Osteoblast (primary cell): ENCODE measurements at regions not wholly inside any gene's neighbourhood (a gene's known extent, or its start where the extent isn't known, plus 50 kb on each side); places are given as distances from the start of the nearest gene placed in this dataset.

Source experiments
- DNase-seq: peaks from one replicate; pipeline ENCODE4 v3.0.0; 2011; ENCODE audit warnings: low spot score, mixed read lengths; ENCODE audit not compliant: insufficient read length; ENCODE audit errors: missing footprints
- H2AFZ ChIP-seq: 2 replicates; pipeline ENCODE4 v1.6.0; 2011; ENCODE audit warnings: mild to moderate bottlenecking, low read length
- H3K27ac ChIP-seq: 2 replicates; pipeline ENCODE4 v1.5.1; 2011; ENCODE audit warnings: mild to moderate bottlenecking, low read depth, low read length, moderate library complexity
- H3K27me3 ChIP-seq: 2 replicates; pipeline ENCODE4 v1.6.0; 2012; ENCODE audit warnings: mild to moderate bottlenecking, control low read depth, inconsistent platforms, low read length, moderate library complexity; ENCODE audit not compliant: insufficient read depth
- H3K36me3 ChIP-seq: 2 replicates; pipeline ENCODE4 v1.5.1; 2011; ENCODE audit warnings: mild to moderate bottlenecking, low read length, control low read depth, moderate library complexity; ENCODE audit not compliant: insufficient read depth
- H3K4me1 ChIP-seq: 2 replicates; pipeline ENCODE4 v1.5.1; 2011; ENCODE audit warnings: mild to moderate bottlenecking, low read length, control low read depth, moderate library complexity; ENCODE audit not compliant: insufficient read depth
- H3K4me2 ChIP-seq: 2 replicates; pipeline ENCODE4 v1.6.0; 2011; ENCODE audit warnings: mild to moderate bottlenecking, low read length; ENCODE audit not compliant: insufficient read depth
- H3K4me3 ChIP-seq: fragments of 200-600 bp; sonication (generic); 3 replicates; pipeline ENCODE4 v1.5.1; 2012; ENCODE audit warnings: mild to moderate bottlenecking, low read length, inconsistent platforms; ENCODE audit not compliant: insufficient read depth
- H3K79me2 ChIP-seq: 2 replicates; pipeline ENCODE4 v1.6.0; 2012; ENCODE audit warnings: mild to moderate bottlenecking, low read length, control low read depth, inconsistent platforms; ENCODE audit not compliant: insufficient read depth
- H3K9me3 ChIP-seq: 2 replicates; pipeline ENCODE4 v1.5.1; 2011; ENCODE audit warnings: low read depth, low read length, control low read depth
- H4K20me1 ChIP-seq: 2 replicates; pipeline ENCODE4 v1.6.0; 2012; ENCODE audit warnings: mild to moderate bottlenecking, low read length, control low read depth; ENCODE audit not compliant: insufficient read depth
- CTCF ChIP-seq: IDR thresholded peaks from 2 replicates; pipeline ENCODE4 v1.5.1; 2011; ENCODE audit warnings: mild to moderate bottlenecking, low read depth, low read length, moderate library complexity; ENCODE audit errors: extremely low read depth

GRCh38 chr3:16084887-16085286 is 89.6 kb upstream of the GALNT15 start:
- Histone ChIP-seq H3K4me2 (no peak overlapping the region), H3K4me3 (no peak overlapping the region), H3K36me3 (no peaks in the 10 kb centered on the region), H4K20me1 (no peaks in the 10 kb centered on the region), H3K27ac (peak overlapping the region; percentile 2), H3K4me1 (peaks cover 30% of the 10 kb centered on the region), H3K27me3 (no peaks in the 10 kb centered on the region), H3K79me2 (no peaks in the 10 kb centered on the region), H3K9me3 (peaks cover 3% of the 10 kb centered on the region), H2AFZ (no peak overlapping the region)
- TF ChIP-seq CTCF = no peak
- DNase-seq = no peak

DNA sequence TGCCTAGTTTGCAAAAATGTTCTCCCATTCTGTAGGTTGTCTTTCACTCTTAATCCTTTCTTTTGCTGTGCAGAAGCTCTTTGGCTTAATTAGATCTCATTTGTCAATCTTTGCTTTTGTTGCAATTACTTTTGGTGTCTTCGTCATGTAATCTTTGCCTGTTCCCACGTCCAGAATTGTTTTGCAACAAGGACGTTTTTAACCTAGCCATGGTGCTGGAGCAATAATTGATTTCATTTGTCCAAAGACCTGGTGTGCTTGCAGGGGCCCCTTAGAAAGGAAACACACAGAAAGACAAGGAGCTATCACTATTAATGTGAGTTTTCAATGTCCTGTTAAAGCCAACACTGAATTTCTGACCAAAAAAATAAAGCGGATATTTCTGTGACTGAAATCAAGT is 89.1 kb upstream of the GALNT15 start:
- no peaks in the 10 kb centered on the region for H3K36me3 ChIP-seq
- DNase-seq = no peak
- TF ChIP-seq CTCF = no peak
- H3K79me2 ChIP-seq = no peaks in the 10 kb centered on the region
- H3K27ac ChIP-seq = peak overlapping the region; percentile 40
- H3K27me3 ChIP-seq = no peaks in the 10 kb centered on the region
- no peak overlapping the region for H3K4me2 ChIP-seq
- peaks cover 35% of the 10 kb centered on the region for H3K4me1 ChIP-seq
- peaks cover 3% of the 10 kb centered on the region for H3K9me3 ChIP-seq
- H4K20me1 ChIP-seq = no peaks in the 10 kb centered on the region
- H2AFZ ChIP-seq = no peak overlapping the region
- H3K4me3 ChIP-seq = no peak overlapping the region

DNA sequence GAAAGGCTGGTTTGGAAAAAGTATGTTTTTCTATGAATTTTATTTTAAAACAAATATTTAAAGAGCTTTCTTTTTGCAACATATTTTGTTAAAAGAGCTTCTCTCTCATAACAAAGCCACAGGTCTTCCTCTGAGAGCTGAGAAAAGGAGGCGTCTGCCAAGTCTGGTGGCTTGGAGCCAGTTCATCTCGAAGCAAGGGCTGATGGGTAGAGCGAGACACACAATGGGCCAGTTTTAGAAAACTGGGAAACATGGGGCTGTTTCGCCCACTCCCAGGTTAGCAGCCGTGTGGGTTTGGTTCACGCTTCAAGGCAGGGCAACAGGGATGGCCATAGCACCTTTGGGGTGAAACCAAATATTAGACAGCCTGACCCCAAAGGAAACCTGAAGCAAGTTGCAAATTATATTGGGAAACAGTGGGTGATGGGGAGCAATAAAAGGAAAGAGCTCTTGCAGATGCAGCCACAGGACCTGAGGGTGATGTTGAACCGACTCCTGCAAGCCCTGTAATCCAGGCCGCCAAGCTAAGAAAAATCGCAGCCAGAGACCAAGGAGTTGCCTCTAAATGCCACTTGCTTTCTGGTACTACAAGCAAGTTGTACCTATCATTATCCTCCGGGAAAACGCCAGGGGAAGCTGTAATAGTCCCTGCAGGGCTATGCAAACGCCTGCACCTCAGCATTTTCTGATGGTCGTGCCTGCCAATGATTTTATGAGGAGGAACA is 88.4 kb upstream of the GALNT15 start:
- peaks cover 41% of the 10 kb centered on the region for H3K4me1 ChIP-seq
- H3K27me3 ChIP-seq = no peaks in the 10 kb centered on the region
- no peak for TF ChIP-seq CTCF
- H2AFZ ChIP-seq = peak overlapping the region; percentile 8
- peaks cover 3% of the 10 kb centered on the region for H3K9me3 ChIP-seq
- peak overlapping the region; percentile 40 for H3K27ac ChIP-seq
- H3K36me3 ChIP-seq = no peaks in the 10 kb centered on the region
- no peak overlapping the region for H3K4me2 ChIP-seq
- no peaks in the 10 kb centered on the region for H3K79me2 ChIP-seq
- no peaks in the 10 kb centered on the region for H4K20me1 ChIP-seq
- no peak overlapping the region for H3K4me3 ChIP-seq
- no peak for DNase-seq

- Histone ChIP-seq H3K4me2 (no peak overlapping the region), H3K4me3 (no peak overlapping the region), H3K36me3 (no peaks in the 10 kb centered on the region), H3K79me2 (no peaks in the 10 kb centered on the region), H3K27ac (no peak overlapping the region), H3K27me3 (no peaks in the 10 kb centered on the region), H2AFZ (peak overlapping the region; percentile 8), H4K20me1 (no peaks in the 10 kb centered on the region), H3K4me1 (peaks cover 42% of the 10 kb centered on the region), H3K9me3 (no peaks in the 10 kb centered on the region)
- DNase-seq = no peak
- no peak for TF ChIP-seq CTCF
These were observed 87.8 kb upstream of the GALNT15 start for GRCh38 chr3:16086690-16087089.
